ENCODE measurements at regions not wholly inside any gene's neighbourhood (a gene's known extent, or its start where the extent isn't known, plus 50 kb on each side); places are given as distances from the start of the nearest gene placed in this dataset.
"Not testable (repeated sequence)": the region's sequence is repeated elsewhere in the genome, so short reads cannot be mapped to it uniquely, and the experiment has no call there.

DNA sequence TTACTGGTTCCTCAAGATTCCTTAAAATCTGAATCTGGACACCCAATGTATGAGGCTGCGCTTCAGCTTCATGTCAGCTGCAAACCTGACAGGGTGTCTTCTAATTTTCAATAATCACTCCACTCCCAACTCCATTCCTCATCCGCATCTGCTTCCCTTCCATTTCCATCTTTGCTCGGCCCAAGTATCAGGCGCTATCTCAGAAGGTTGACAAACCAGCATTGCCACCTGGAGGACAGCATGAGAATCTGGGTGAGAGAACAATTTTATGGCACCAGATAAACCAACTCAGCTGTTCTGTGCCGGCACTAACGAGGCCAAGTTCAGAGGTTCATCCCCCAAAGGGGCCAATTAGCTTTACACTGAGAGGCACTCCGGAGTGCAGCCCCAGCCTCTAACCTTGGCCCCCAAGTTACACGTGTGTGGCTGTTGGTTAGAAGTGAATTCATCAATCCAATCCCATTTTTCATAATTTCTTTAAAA lies 79.1 kb upstream of the LMO2 start:
- DNase-seq, result peak; percentile 18

DNA sequence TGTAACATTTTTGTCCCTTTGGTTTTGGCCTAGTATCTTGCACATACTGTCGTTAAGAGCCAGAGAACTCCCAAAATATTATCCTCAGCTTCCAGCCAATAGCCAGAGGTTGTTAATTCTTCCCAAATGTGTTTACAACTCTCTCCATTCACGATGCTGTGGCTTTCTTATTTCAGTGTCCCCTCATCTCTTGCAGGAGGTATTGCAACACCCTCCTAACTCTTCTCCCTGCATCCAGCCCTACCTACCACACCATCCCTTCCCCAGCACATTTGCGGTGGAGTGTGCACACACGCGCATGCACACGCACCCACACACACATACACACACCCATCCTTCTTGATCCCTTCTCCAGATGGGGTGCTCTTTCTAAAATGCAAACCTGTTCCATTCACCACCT lies 75.6 kb upstream of the LMO2 start:
- DNase-seq, result no peak

DNA sequence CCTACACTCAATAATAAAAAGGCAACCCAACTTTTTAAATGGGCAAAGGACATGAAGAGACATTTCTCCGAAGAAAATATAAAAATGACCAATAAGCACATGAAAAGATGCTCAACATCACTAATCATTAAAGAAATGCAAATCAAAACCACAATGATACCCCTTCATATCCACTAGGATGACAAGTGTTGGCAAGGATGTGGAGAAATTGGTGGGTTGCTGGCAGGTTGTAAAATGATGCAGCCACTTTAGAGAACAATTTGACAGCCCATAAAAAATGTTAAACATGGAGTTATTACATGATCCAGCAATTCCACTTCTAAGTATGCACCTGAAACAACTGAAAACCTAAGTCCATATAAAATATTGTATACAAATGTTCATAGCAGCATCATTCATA lies 73.2 kb upstream of the LMO2 start:
- DNase-seq, result no peak

DNA sequence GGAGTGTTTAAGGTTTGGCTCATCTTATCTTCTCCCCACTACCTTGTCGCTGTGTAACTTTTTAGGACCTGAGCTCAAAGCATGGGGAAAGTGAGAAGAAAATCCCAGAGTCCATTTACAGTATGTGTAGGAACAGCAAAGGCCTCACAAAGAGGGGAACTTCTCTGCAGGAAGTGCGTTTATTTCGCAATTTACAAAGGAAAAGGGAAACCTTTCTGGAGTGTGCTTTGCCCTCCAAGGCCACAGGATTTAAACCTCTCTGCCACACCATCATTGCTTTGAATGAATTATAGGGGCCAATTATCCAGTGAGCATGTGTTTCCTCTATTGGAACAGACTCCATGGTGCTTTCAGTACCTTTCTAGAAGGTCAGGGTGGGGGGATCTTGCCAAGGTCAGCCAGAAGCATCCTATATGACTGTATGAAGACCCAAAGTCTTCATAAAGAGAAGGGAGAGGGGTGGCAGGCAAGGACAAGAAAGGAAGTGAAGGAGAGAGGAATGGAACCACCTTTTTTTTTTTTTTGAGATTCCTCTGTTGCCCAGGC lies 68.1 kb upstream of the LMO2 start:
- no peak for DNase-seq

DNA sequence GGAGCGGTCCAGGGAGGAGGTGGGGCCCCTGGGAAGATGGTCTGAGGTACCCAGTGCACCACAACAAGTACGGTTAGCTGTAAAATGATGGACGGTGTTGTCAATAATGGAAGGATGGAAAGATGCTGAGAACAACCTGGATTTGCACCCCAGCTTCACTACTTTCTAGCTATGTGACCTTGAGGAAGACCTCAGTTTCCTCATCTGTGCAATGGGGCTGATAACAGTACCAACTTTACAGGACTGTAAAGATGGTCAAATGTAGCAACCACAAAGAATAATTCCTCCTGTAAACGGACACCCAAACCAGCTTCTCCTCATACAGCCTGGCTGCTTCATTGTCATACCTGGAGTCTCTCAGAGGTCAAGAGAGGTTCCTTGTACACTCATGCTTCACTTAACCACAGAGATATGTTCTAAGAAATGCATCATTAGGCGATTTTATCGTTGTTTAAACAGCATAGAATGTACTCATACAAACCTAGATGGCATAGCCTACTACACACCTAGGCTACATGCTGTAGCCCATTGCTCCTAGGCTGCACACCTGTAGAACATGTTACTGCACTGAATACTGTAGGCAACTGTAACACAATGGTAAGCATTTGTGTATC lies 65.5 kb upstream of the LMO2 start:
- DNase-seq, result no peak

DNA sequence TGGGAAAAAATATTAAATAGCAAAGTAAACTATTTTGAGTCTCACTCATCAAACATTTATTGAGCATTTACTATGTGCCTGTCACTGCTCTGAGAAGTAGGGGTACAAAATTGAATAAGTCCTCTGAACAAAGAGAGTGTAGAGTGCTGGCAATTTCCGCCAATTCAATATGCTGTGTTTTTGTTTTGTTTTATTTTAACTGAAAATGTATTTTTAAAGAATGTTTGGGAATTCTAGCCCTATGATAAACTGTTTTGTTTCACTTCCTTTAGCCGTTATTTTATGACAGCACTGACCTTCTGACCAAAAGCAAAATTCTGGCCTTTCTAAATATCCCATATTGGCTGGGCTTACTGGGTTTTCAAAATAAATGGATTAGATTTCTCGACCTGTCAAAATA lies 64.7 kb upstream of the LMO2 start:
- DNase-seq, result no peak

DNA sequence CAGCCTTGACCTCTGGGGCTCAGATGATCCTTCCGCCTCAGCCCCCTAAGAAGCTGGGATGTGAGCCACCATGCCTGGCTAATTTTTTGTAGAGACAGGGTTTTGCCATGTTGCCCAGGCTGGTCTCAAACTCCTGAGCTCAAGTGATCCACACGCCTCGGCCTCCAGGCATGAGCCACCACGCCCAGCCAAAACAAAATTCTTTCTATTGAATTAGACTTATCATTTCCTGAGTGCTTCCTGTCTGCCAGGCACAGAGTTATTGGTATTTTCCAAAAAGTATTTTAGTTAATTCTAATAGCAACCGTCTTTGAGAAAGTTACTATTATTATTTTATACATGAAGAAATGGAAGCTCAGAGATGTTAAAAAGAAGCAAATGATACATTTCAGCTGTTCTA lies 61.4 kb upstream of the LMO2 start:
- DNase-seq, result no peak

DNA sequence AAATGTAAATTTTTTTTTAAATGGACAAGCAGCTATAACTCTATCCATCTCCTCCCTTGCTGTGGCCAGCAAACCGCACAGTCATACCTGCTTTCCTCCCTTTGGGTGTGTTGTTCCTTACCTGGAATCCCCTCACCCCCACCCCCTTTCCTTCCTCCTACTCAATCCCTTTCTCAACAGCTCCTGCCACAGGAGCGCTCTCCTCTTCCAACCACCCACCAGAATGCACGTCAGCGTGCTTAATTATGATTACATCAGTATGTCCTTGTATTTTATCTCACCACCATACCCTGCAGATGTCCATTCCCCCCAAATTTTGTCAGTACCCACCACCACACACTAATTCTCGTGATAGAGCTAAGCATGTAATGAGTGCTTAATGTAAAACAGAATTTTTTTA lies 60.9 kb upstream of the LMO2 start:
- no peak for DNase-seq

DNA sequence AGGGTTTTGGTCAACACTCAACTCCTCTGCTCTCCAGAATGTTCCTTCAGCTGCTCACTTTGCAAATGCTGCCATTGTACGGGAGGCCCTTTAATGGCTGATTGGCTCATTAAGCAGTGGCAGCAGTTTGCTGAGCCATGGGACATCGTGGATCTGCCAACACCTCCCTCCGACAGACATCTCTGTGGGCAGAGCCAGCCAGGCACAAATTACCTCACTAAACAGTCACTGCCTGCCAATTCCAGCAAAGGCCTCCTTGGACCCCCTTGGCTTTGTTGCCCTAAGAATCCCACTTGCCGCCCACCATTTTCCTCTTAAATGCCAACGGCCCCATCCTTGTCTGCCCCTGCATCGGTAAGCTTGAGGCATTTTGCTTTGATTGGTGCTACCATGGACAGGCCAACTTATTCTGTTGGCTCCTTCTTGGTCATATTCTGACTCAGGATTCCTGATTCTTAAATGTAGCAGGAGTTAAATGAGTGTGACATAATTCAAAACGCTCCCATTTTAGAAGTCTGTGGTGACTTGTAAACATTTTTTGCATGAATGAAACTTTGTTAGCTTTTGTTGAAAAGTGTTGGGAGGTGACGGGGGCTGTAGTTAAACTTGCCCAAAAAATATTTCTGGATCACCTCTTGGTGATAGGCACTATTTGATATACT lies 57.5 kb upstream of the LMO2 start:
- no peak for DNase-seq

DNA sequence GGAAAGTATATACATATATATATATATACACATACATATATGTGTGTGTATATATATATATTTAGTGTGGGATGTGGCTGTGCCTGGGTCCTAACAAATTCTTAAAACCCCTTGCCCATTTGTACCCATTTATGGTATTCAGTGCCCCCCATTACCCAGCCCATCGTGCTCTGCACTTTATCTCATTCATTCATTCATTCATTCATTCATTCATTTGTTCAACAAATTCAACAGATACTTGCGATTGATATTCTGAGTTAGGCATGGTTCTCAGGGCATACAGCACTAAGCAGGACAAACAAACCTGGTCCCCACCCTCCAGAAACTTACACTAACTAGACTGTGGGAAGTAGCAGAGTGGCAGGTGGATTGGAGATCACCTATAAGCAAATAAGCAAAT lies 56.6 kb upstream of the LMO2 start:
- no peak for DNase-seq

DNA sequence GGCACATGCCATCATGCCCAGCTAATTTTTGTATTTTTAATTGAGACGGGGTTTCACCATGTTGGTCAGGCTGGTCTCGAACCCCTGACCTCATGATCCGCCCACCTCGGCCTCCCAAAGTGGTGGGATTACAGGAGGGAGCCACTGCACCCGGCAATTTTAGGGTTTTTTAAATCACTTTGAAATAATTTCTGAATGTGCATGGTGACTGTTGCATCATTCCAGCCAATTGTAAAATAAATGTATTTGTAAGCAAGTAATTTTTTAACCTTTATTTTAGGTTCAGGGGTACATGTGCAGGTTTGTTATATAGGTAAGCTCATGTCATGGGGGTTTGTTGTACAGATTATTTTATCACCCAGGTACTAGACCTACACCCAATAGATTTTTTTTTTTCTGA lies 56.0 kb upstream of the LMO2 start:
- not testable (repeated sequence) for DNase-seq

DNA sequence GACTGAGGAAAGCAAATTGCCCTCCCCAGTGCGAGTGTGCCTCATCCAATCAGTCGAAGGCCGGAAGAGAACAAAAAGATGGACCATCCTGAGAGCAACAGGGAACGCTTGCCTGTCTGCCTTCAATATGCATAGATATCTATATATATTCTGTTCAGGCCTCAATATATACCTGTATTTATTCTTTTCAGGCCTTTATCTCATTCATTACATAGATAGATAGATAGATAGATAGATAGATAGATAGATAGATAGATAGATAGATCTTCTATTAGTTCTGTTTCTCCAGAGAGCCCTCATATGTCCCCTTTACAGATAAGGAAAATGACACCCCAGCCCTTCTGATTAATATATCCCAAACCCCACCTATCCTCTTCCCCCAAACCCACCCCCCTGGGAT lies 55.1 kb upstream of the LMO2 start:
- DNase-seq, result no peak

DNA sequence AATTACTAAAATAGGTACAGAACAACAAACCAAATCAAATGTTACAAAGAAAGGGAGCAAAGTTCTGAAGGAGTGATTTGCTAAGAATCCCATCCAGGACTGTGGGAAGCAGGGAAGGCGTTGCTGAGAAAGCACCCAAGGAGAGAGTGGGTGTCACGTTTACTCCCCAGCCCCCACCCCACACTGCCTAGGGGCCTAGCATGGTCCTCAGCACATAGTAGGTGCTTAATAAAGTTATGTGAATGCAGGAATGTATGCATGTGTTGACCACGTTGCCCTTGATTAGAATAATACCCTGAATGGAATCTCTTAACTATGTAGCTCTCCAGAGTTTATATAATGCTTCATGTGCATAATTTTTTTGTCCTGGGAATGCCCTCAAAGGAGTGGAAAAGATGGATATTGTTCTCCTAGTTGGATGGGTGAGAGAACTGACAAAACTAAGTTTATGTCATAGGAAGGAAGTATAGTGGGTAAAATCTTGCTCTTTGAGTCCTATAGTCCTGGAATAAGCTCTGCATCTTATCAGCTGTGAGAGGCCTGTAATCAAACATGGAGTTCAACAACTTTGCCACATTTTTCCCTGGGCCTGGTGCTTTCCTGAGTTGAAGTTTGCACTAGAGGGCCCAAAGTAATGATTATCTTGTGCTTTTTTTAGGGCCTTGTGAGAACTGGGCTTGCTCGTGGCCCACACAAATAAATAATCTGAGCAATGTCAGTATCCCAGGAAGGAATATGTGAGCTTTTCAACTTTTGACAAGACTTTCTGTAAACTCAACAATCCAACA lies 53.8 kb upstream of the LMO2 start:
- DNase-seq, result no peak

DNA sequence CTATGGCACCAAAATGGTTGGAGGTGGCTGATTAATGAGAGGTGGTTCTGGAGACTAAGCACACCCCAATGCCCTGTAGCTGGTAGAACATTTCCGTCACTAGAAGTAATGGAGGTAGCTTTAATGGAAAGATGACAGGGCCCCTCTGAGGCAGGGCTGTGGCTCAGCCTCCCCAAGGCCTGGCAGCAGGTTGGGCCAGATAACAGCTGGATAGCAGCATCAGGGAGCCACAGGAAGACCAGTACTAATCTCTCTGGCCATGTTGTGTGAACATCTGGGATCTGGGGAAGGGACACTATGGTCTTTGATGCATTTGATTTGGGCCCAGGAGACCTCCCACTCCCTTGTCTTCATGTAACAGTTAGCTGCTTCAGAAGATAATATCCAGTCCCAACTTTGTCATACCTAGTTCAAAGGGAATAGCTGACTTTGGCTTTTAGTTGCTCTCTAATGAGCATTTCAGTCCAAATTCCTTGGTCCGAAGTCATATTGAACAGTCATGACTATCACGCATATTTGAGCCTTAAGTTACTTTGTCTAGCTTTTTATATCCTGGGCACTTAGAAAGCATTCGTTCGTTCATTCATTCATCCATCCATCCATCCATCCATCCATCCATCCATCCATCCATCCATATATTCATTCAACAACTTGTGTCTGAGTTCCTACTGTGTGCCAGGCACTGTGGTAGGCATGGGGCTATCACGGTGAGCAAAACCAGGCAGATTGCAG lies 53.0 kb upstream of the LMO2 start:
- no peak for DNase-seq

DNA sequence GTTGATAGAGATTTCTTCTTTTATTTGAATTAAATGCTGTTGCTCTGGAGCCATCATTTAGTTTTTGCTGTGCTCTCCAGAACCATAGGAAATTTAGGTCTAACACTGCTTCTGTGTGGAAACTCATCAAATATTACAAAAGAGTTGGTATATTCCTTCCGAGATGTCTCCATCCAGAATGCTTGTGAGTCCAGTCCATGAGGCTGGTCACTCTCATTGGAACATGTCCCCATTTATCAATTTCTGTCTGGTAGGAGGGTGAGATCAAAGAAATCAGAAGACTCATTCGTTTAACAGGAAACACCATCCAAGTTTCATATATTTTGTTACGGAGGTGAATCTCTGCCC lies 52.4 kb upstream of the LMO2 start:
- no peak for DNase-seq

DNA sequence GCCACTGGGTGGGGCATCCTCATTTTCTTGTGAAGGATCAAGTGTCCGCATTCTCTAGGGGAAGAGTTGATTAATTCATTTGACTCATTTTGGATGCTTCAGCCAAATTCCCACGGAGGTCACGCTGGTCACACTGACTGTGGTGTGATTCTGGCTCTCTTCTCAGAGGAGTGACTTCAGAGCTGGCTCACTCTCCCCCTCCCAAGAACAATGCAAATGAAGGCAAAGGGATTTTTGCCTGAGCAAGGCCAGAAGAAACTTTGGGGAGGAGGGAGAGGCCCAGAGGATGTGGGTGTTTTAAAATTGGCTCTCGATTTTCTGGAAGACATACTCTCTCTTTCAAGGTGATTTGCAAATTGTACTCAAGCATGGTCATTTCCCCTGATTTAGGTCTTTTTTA lies 51.1 kb upstream of the LMO2 start:
- no peak for DNase-seq

DNA sequence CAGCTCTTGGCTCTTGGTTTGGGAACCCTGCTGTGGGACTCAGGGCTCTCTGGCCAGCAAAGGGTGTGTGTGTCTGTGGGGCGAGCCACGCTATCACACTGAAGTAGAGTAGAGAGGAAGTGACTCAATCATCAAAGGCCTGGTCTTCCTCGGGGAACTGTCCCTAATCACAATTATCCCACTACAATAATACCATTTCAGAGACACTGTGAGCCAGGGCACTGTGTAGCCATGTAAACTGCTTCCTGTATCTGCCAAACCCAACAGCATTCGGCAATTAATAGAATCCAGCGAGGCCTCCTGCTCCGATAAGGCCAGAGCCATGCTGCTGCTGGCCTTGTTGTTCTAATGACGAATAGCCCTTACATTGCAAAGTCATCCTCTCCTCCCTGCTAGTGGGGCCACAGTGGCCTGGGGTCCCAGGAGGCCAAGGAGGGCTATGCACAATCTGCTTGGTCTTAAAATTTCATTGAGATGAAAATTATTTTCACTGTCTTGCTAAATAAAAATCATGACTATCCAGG lies 49.8 kb upstream of the LMO2 start:
- DNase-seq, result no peak

Measured in stimulated activated CD4-positive, alpha-beta T cell treated with anti-CD3 and anti-CD28 coated beads, Interleukin-4, amount 100 ng/mL, for 24 hours (primary cell).